ENCODE measurements at regions not wholly inside any gene's neighbourhood (a gene's known extent, or its start where the extent isn't known, plus 50 kb on each side); places are given as distances from the start of the nearest gene placed in this dataset.

DNA sequence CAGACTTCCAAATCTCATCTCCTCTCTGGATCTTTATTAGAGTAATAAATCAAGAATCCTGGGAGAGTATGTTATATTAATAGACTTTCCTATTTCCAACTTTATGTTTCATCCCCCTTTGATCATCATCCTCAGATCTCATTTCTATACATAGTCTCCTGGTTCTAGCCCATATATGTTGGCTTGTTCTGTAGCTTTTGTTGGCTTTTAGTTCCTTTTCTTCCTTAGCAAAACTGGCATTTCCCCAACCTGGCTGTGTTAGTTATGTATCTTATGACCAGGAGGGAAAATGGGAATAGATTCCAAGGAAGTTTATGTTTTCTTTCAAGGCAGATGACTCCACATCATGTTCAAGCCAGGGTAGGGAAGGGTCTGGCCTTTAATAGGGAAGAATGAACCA lies 2464.5 kb downstream of the PCDH9 start:
- DNase-seq (no peak), ATAC-seq (no peak)
- Histone ChIP-seq H3K27me3 (no peaks in the 10 kb centered on the region), H3K4me1 (no peaks in the 10 kb centered on the region), H3K4me3 (no peak overlapping the region), H3K27ac (no peak overlapping the region), H3K9me3 (no peaks in the 10 kb centered on the region), H3K36me3 (replicated peaks in 1 of 2; ENCODE audit: insufficient read depth in 1 of 2, low read depth in 2 of 2) (no peaks in the 10 kb centered on the region)
- intact Hi-C loops (cut with DNase I) = no loop called here
- TF ChIP-seq POLR2A (IDR thresholded peaks at IDR 0.05) = no peak
- TF ChIP-seq, protein P1, sequence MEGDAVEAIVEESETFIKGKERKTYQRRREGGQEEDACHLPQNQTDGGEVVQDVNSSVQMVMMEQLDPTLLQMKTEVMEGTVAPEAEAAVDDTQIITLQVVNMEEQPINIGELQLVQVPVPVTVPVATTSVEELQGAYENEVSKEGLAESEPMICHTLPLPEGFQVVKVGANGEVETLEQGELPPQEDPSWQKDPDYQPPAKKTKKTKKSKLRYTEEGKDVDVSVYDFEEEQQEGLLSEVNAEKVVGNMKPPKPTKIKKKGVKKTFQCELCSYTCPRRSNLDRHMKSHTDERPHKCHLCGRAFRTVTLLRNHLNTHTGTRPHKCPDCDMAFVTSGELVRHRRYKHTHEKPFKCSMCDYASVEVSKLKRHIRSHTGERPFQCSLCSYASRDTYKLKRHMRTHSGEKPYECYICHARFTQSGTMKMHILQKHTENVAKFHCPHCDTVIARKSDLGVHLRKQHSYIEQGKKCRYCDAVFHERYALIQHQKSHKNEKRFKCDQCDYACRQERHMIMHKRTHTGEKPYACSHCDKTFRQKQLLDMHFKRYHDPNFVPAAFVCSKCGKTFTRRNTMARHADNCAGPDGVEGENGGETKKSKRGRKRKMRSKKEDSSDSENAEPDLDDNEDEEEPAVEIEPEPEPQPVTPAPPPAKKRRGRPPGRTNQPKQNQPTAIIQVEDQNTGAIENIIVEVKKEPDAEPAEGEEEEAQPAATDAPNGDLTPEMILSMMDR (IDR thresholded peaks at IDR 0.05) = no peak

DNA sequence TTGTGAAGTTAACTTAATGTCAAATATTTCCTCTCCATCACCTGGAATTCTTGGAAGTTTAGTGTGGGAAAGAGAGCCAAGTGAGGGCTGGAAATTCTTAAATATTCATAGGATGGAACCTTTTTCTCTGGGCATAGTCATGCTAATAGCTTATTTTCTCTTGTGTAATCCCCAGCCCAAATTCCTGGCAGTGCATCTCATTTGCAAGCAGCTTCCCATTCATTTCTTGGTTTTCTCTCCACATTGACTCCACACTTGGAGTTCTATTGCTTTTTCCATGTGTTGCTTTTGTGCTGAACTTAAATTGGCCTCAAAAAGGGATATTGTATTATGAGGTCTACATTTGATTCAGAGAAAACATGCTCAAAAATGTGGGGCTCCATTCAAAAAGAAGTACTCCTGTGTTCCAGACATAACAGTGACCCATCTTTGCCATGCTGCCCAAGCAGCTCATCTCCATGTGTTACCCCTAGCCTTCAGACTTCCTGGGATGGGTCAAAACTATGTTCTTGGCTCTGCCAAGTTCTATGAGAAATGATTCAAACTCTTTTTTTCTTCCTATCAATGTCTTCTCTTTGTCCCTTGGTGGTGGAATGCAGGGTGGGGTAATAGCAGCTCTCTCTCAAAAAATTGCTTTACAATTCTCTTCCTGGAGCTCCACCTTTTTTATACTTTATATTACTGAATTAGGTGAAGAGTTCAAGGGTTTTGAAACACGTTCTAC lies 2471.5 kb downstream of the PCDH9 start:
- no peak for ATAC-seq
- intact Hi-C loops (cut with DNase I) = no loop called here
- TF ChIP-seq POLR2A (IDR thresholded peaks at IDR 0.05) = no peak
- H3K27me3 ChIP-seq = no peaks in the 10 kb centered on the region
- no peak overlapping the region for H3K27ac ChIP-seq
- H3K4me1 ChIP-seq = no peaks in the 10 kb centered on the region
- no peaks in the 10 kb centered on the region for H3K9me3 ChIP-seq
- no peak for DNase-seq
- H3K4me3 ChIP-seq = no peak overlapping the region
- WGBS, 2 donors = 38 to 41% methylated on average over 1 of the region's 1 CpG
- no peaks in the 10 kb centered on the region for H3K36me3 ChIP-seq (replicated peaks in 1 of 2; ENCODE audit: insufficient read depth in 1 of 2, low read depth in 2 of 2)

DNA sequence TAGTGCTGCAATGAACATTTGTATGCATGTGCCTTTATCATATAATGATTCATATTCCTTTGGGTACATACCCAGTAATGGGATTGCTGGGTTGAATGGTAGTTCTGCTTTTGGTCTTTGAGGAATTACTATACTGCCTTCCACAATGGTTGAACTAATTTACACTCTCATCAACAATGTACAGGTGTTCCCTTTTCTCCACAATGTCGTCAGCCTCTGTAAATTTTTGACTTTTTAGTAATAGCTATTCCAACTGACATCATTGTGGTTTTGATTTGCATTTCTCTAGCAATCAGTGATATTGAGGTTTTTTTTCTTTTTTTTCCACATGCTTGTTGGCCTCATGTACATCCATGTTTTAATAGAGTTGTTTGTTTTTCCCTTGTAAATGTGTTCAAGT lies 2473.5 kb downstream of the PCDH9 start:
- DNase-seq (no peak), ATAC-seq (no peak)
- no peak overlapping the region for H3K4me3 ChIP-seq
- H3K27me3 ChIP-seq = no peaks in the 10 kb centered on the region
- TF ChIP-seq, protein P1 (IDR thresholded peaks at IDR 0.05) = no peak
- no peak for TF ChIP-seq POLR2A (IDR thresholded peaks at IDR 0.05)
- no peaks in the 10 kb centered on the region for H3K9me3 ChIP-seq
- intact Hi-C loops (cut with DNase I) = no loop called here
- H3K27ac ChIP-seq = no peak overlapping the region
- no peaks in the 10 kb centered on the region for H3K36me3 ChIP-seq (replicated peaks in 1 of 2; ENCODE audit: insufficient read depth in 1 of 2, low read depth in 2 of 2)
- 56 to 76% methylated on average over 1 of the region's 1 CpG for WGBS, 2 donors
- no peaks in the 10 kb centered on the region for H3K4me1 ChIP-seq

DNA sequence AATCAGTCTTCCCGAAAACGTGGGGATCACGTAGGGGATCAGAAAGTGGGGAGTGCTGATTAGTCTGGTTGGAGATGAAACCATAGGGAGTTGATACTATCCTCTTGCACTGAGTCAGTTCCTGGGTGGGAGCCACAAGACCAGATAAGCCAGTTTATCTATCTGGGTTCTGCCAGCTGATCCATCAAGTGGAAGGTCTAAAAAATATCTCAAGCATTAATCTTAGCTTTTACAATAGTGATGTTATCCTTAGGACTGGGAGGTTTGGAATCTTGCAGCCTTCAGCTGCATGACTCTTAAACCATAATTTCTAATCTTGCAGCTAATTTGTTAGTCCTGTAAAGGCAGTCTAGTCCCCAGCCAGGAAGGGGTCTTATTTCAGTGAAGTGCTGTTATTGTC lies 2474.2 kb downstream of the PCDH9 start:
- Histone ChIP-seq H3K9me3 (no peaks in the 10 kb centered on the region), H3K27me3 (no peaks in the 10 kb centered on the region), H3K27ac (no peak overlapping the region), H3K4me3 (no peak overlapping the region), H3K4me1 (no peaks in the 10 kb centered on the region), H3K36me3 (replicated peaks in 1 of 2; ENCODE audit: insufficient read depth in 1 of 2, low read depth in 2 of 2) (no peaks in the 10 kb centered on the region)
- ATAC-seq (no peak), DNase-seq (no peak)
- intact Hi-C loops (cut with DNase I) = no loop called here
- WGBS, 2 donors = 71 to 78% methylated on average over 3 of the region's 3 CpGs
- TF ChIP-seq, protein P1 (IDR thresholded peaks at IDR 0.05) = no peak
- TF ChIP-seq POLR2A (IDR thresholded peaks at IDR 0.05) = no peak

DNA sequence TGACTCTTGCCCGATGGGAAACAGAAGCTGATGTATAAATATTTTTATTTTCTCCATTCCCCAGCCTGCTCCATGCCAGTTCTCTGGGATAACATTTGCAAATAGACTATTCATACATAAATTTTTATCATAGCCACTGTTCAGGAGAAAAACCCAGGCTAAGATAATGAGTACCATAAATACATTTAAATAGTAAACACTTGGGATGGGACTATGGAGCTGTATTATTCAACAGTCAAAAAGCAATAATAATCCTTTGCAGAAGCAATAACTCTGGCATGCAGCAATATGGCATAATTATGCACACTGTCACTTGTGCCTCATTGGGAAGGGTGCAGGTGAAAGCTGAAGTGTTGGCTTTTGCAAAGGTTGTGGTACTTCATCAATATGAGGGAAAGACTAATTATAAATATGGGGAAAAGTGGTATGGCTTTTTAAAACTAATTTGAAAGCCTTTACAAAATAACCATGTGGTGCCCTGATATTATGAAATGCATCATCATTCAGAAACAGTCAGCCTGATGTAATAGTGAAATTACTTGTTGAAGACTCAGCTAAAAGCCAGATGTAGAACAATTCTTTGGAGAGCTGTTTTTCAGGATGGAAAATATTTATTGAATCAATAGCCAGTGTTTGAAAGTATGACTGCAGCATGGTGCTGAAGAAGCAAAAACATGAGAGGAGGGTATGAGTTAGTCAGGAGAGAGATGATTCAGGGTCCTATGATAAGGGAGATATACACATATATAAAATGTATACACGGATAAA lies 2476.7 kb downstream of the PCDH9 start:
- WGBS, 2 donors = 37 to 49% methylated on average over 2 of the region's 2 CpGs
- TF ChIP-seq, protein P1 (IDR thresholded peaks at IDR 0.05) = no peak
- no peak for TF ChIP-seq POLR2A (IDR thresholded peaks at IDR 0.05)

More for the DNA sequence above, 2476.7 kb downstream of the PCDH9 start:
- ATAC-seq (no peak), DNase-seq (no peak)
- H3K4me3 ChIP-seq = no peak overlapping the region
- no peak overlapping the region for H3K27ac ChIP-seq
- no peaks in the 10 kb centered on the region for H3K27me3 ChIP-seq
- intact Hi-C loops (cut with DNase I) = no loop called here
- H3K36me3 ChIP-seq (replicated peaks in 1 of 2; ENCODE audit: insufficient read depth in 1 of 2, low read depth in 2 of 2) = no peaks in the 10 kb centered on the region
- no peaks in the 10 kb centered on the region for H3K4me1 ChIP-seq
- no peaks in the 10 kb centered on the region for H3K9me3 ChIP-seq
